ENCODE measurements at regions not wholly inside any gene's neighbourhood (a gene's known extent, or its start where the extent isn't known, plus 50 kb on each side); places are given as distances from the start of the nearest gene placed in this dataset.
"Not testable (repeated sequence)": the region's sequence is repeated elsewhere in the genome, so short reads cannot be mapped to it uniquely, and the experiment has no call there.

GRCh38 chr13:22940736-22941135 lies 240.0 kb upstream of the SGCG start:
- no peak for DNase-seq (ENCODE audit: low read depth)
- no peak for TF ChIP-seq CTCF (conservative IDR thresholded peaks at IDR 0.05; ENCODE audit: low read depth, low read length)
- H3K4me3 ChIP-seq (ENCODE audit: low read length), result no peak overlapping the region

- not testable (repeated sequence) for DNase-seq (ENCODE audit: low read depth); H3K4me3 ChIP-seq (ENCODE audit: low read length)
Observed at GRCh38 chr13:22941495-22941894, 239.3 kb upstream of the SGCG start.

GRCh38 chr13:22942831-22943230 lies 237.9 kb upstream of the SGCG start:
- DNase-seq (ENCODE audit: low read depth); H3K4me3 ChIP-seq (ENCODE audit: low read length): not testable (repeated sequence)

GRCh38 chr13:22944378-22944777 lies 236.4 kb upstream of the SGCG start:
- TF ChIP-seq CTCF (conservative IDR thresholded peaks at IDR 0.05; ENCODE audit: low read depth, low read length), result no peak
- no peak overlapping the region for H3K4me3 ChIP-seq (ENCODE audit: low read length)
- no peak for DNase-seq (ENCODE audit: low read depth)

- DNase-seq (ENCODE audit: low read depth), result no peak
- H3K4me3 ChIP-seq (ENCODE audit: low read length), result no peak overlapping the region
- TF ChIP-seq CTCF (conservative IDR thresholded peaks at IDR 0.05; ENCODE audit: low read depth, low read length), result no peak
Observed at GRCh38 chr13:22945321-22946226, 235.2 kb upstream of the SGCG start.

GRCh38 chr13:22948421-22948820 lies 232.4 kb upstream of the SGCG start:
- TF ChIP-seq CTCF (conservative IDR thresholded peaks at IDR 0.05; ENCODE audit: low read depth, low read length), result no peak
- no peak overlapping the region for H3K4me3 ChIP-seq (ENCODE audit: low read length)
- DNase-seq (ENCODE audit: low read depth), result no peak

GRCh38 chr13:22952018-22952417 lies 228.8 kb upstream of the SGCG start:
- not testable (repeated sequence) for DNase-seq (ENCODE audit: low read depth)

GRCh38 chr13:22955147-22955546 lies 225.6 kb upstream of the SGCG start:
- not testable (repeated sequence) for H3K4me3 ChIP-seq (ENCODE audit: low read length); DNase-seq (ENCODE audit: low read depth)

More at GRCh38 chr13:22952018-22952417, 228.8 kb upstream of the SGCG start:
- not testable (repeated sequence) for H3K4me3 ChIP-seq (ENCODE audit: low read length)

- H3K4me3 ChIP-seq (ENCODE audit: low read length); DNase-seq (ENCODE audit: low read depth): not testable (repeated sequence)
Observed at GRCh38 chr13:22956456-22957115, 224.2 kb upstream of the SGCG start.

- H3K4me3 ChIP-seq (ENCODE audit: low read length); DNase-seq (ENCODE audit: low read depth): not testable (repeated sequence)
Observed at GRCh38 chr13:22959859-22960258, 220.9 kb upstream of the SGCG start.

Data from retinal pigment epithelial cell (primary cell).